PC-9 (cell line): ENCODE measurements at regions not wholly inside any gene's neighbourhood (a gene's known extent, or its start where the extent isn't known, plus 50 kb on each side); places are given as distances from the start of the nearest gene placed in this dataset.

Experiments
- BruUV-seq: library from RNA; stranded (reverse); fragments of 400-500 nt; replicated peaks from 2 replicates; lab custom pipeline; 2021; lab: Mats Ljungman, UMichigan
- CTCF ChIA-PET: fragments of 300-600 bp; sonication (Branson Sonifier 250); formaldehyde crosslinking; loops from one replicate; lab custom pipeline; 2022; ENCODE audit warnings: antibody characterized with exemption; lab: Charles Lee
- POLR2A ChIA-PET: fragments of 300-600 bp; sonication (Branson Sonifier 250); formaldehyde crosslinking; loops from one replicate; lab custom pipeline; 2022; ENCODE audit warnings: antibody characterized with exemption; ENCODE audit not compliant: unreplicated experiment; lab: Charles Lee
- DNase-seq, 2 experiments: peaks; one replicate each; pipeline versions ENCODE4 v3.0.0 to v3.0.0-alpha.2; 2015 to 2022; ENCODE audit warnings: mixed read lengths in 1 of 2
- H2AFZ ChIP-seq: fragments of 200-600 bp; sonication (generic); 2 replicates; pipeline ENCODE4 v1.8.1; 2017; ENCODE audit warnings: antibody characterized with exemption
- H3F3A ChIP-seq: fragments of 200-600 bp; sonication (generic); 2 replicates; pipeline ENCODE4 v1.8.1; 2017; ENCODE audit warnings: antibody characterized with exemption, mild to moderate bottlenecking, low read depth; ENCODE audit not compliant: insufficient read depth
- H3K27ac ChIP-seq: fragments of 200-600 bp; sonication (generic); 2 replicates; pipeline ENCODE4 v1.6.1; 2016; ENCODE audit warnings: mixed run types
- H3K27me3 ChIP-seq: fragments of 200-600 bp; sonication (generic); 2 replicates; pipeline ENCODE4 v1.6.1; 2016; ENCODE audit warnings: low read depth, mixed run types; ENCODE audit not compliant: insufficient read depth
- H3K36me3 ChIP-seq: fragments of 200-600 bp; sonication (generic); 2 replicates; pipeline ENCODE4 v1.6.1; 2016; ENCODE audit warnings: low read depth, mixed run types
- H3K4me1 ChIP-seq: fragments of 200-600 bp; sonication (generic); replicated peaks from 2 replicates; pipeline ENCODE4 v1.6.1; 2016; ENCODE audit warnings: mixed run types; ENCODE audit not compliant: insufficient read depth
- H3K4me2 ChIP-seq: fragments of 200-600 bp; sonication (generic); 2 replicates; pipeline ENCODE4 v1.6.1; 2017; ENCODE audit warnings: mixed run types
- H3K4me3 ChIP-seq: fragments of 200-600 bp; sonication (generic); 2 replicates; pipeline ENCODE4 v1.6.1; 2016; ENCODE audit warnings: mixed run types
- H3K79me2 ChIP-seq: fragments of 200-600 bp; sonication (generic); 2 replicates; pipeline ENCODE4 v1.6.1; 2017; ENCODE audit warnings: low read depth, mixed run types
- H3K9me2 ChIP-seq: fragments of 200-600 bp; sonication (generic); 2 replicates; pipeline ENCODE4 v1.8.1; 2017; ENCODE audit warnings: mild to moderate bottlenecking; ENCODE audit not compliant: insufficient read depth
- H3K9me3 ChIP-seq: fragments of 200-600 bp; sonication (generic); 2 replicates; pipeline ENCODE4 v1.8.1; 2016; ENCODE audit warnings: low read depth; ENCODE audit not compliant: insufficient read depth
- H4K20me1 ChIP-seq: fragments of 200-600 bp; sonication (generic); 2 replicates; pipeline ENCODE4 v1.8.1; 2017; ENCODE audit not compliant: insufficient read depth
- EZH2 ChIP-seq: fragments of 200-600 bp; sonication (generic); IDR thresholded peaks from 2 replicates; pipeline ENCODE4 v1.8.0; 2017; ENCODE audit warnings: antibody characterized with exemption, low read depth
- intact Hi-C: fragments of 100-400 bp; cut with micrococcal nuclease; formaldehyde crosslinking; loops from one replicate; pipeline ENCODE4 v1.10.0; 2022; ENCODE audit not compliant: unreplicated experiment
- TF ChIP-seq, protein P1 (sequence below): fragments of 200-600 bp; sonication (generic); conservative IDR thresholded peaks from 2 replicates; pipeline ENCODE4 v1.6.1; 2017; ENCODE audit warnings: mixed run types, antibody characterized with exemption, mild to moderate bottlenecking, moderate library complexity

DNA sequence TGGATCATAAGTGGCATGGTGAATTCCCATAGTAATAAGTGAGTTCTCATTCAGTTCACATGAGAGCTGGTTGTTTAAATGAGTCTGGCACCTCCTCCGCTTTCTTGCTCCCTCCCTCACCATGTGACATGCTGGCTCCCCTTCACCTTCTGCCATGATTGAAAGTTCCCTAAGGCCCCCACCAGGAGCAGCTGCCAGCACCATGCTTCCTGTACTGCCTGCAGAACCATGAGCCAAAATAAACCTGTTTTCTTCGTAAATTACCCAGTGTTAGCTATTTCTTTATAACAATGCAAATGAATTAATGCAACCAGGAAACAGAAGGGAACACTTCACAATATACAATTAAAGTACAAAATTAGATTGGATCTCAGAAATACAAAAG is 257.0 kb downstream of the MREG start:
- intact Hi-C loops = no loop called here
- H4K20me1 ChIP-seq = no peaks in the 10 kb centered on the region
- TF ChIP-seq EZH2 = no peak
- TF ChIP-seq, protein P1, sequence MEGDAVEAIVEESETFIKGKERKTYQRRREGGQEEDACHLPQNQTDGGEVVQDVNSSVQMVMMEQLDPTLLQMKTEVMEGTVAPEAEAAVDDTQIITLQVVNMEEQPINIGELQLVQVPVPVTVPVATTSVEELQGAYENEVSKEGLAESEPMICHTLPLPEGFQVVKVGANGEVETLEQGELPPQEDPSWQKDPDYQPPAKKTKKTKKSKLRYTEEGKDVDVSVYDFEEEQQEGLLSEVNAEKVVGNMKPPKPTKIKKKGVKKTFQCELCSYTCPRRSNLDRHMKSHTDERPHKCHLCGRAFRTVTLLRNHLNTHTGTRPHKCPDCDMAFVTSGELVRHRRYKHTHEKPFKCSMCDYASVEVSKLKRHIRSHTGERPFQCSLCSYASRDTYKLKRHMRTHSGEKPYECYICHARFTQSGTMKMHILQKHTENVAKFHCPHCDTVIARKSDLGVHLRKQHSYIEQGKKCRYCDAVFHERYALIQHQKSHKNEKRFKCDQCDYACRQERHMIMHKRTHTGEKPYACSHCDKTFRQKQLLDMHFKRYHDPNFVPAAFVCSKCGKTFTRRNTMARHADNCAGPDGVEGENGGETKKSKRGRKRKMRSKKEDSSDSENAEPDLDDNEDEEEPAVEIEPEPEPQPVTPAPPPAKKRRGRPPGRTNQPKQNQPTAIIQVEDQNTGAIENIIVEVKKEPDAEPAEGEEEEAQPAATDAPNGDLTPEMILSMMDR = no peak
- BruUV-seq = no TSS peak
- H3K9me2 ChIP-seq = no peaks in the 10 kb centered on the region
- no peaks in the 10 kb centered on the region for H3K36me3 ChIP-seq
- H3K27me3 ChIP-seq = no peaks in the 10 kb centered on the region
- peaks cover 6% of the 10 kb centered on the region; the same call in 1 of the 2 replicates for H3F3A ChIP-seq
- H3K4me2 ChIP-seq = no peak overlapping the region
- H3K9me3 ChIP-seq = no peaks in the 10 kb centered on the region
- POLR2A ChIA-PET = no interaction called here
- H2AFZ ChIP-seq = no peak overlapping the region
- no peaks in the 10 kb centered on the region for H3K79me2 ChIP-seq
- peaks cover 13% of the 10 kb centered on the region for H3K4me1 ChIP-seq
- H3K4me3 ChIP-seq = no peak overlapping the region
- no peak overlapping the region for H3K27ac ChIP-seq
- CTCF ChIA-PET = no interaction called here
- DNase-seq = no peak

DNA sequence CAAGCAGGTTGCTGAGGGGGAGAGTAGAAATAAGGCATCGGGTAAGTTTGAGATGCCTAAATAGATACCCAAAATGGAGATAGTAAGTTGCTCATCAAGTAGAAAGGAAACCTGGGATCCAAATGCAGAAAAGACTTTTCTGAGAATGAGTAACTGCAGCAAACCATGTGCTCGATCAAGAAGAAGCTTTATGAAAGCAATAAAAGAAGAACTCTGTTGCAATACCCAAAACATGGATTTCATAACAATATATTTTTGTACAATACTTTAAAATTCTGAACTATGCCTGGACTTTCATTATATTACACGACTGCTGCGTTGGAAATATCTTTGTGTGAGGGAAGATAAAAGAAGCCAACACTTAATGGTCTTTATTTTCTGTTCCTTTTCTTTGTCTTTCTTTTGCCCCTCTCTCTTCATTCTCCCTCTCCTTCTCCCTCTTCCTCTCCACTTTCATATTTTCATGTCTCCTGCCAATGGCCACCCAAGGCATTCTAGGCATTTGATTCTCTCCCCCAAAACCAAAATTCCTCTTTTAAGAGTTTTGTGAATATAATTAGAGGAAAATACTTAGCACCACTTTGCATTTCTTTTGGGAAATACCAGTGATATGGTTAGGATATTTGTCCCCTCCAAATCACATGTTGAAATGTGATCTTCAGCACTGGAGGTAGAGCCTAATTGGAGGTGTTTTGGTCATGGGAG is 257.6 kb downstream of the MREG start:
- H3K4me2 ChIP-seq = no peak overlapping the region
- no peak for DNase-seq
- no peaks in the 10 kb centered on the region for H3K9me3 ChIP-seq
- peaks cover 6% of the 10 kb centered on the region; the same call in 1 of the 2 replicates for H3F3A ChIP-seq
- H3K36me3 ChIP-seq = no peaks in the 10 kb centered on the region
- H3K9me2 ChIP-seq = no peaks in the 10 kb centered on the region
- H3K4me3 ChIP-seq = no peak overlapping the region
- H3K27me3 ChIP-seq = no peaks in the 10 kb centered on the region
- TF ChIP-seq EZH2 = no peak
- TF ChIP-seq, protein P1 = no peak
- ChIA-PET POLR2A (interaction anchor here (0.6 kb wide), 1 partner anchor 146 kb away, joined by 7 read pairs; no protein-coding TSS in a partner anchor), CTCF (no interaction called here)
- H3K79me2 ChIP-seq = no peaks in the 10 kb centered on the region
- H3K27ac ChIP-seq = no peak overlapping the region
- no peak overlapping the region for H2AFZ ChIP-seq
- BruUV-seq = no TSS peak
- no peaks in the 10 kb centered on the region for H4K20me1 ChIP-seq
- intact Hi-C loops = no loop called here
- peaks cover 18% of the 10 kb centered on the region for H3K4me1 ChIP-seq

GRCh38 chr2:215754546-215754945 is 258.8 kb downstream of the MREG start:
- peaks cover 6% of the 10 kb centered on the region; the same call in 1 of the 2 replicates for H3F3A ChIP-seq
- no peak for TF ChIP-seq EZH2
- TF ChIP-seq, protein P1 = no peak
- ChIA-PET CTCF (no interaction called here), POLR2A (no interaction called here)
- no peak overlapping the region for H2AFZ ChIP-seq
- no peaks in the 10 kb centered on the region for H3K79me2 ChIP-seq
- H3K27me3 ChIP-seq = no peaks in the 10 kb centered on the region
- no peaks in the 10 kb centered on the region for H3K9me3 ChIP-seq
- H3K4me2 ChIP-seq = no peak overlapping the region
- H3K27ac ChIP-seq = no peak overlapping the region
- BruUV-seq = no TSS peak
- peaks cover 22% of the 10 kb centered on the region for H3K4me1 ChIP-seq
- H3K9me2 ChIP-seq = no peaks in the 10 kb centered on the region
- H3K36me3 ChIP-seq = no peaks in the 10 kb centered on the region
- intact Hi-C loops = no loop called here
- H4K20me1 ChIP-seq = no peaks in the 10 kb centered on the region
- no peak overlapping the region for H3K4me3 ChIP-seq
- no peak for DNase-seq
